SK-N-SH treated with all-trans-retinoic acid at 6 μM for 48 hours (cell line): ENCODE measurements at regions not wholly inside any gene's neighbourhood (a gene's known extent, or its start where the extent isn't known, plus 50 kb on each side); places are given as distances from the start of the nearest gene placed in this dataset.

Experiments used
- ATAC-seq: fragments of 200-7000 bp; cut with Tn5 transposase; 3 replicates; pipeline ENCODE4 v1.9.1; 2020; ENCODE audit warnings: mild to moderate bottlenecking, moderate library complexity
- ARNTL ChIP-seq: fragments of 450-650 bp; formaldehyde crosslinking; IDR thresholded peaks from 2 replicates; pipeline ENCODE4 v1.5.0; 2020; ENCODE audit warnings: low read depth, mild to moderate bottlenecking, moderate library complexity, borderline replicate concordance
- BACH2 ChIP-seq: fragments of 250-450 bp; sonication (Bioruptor Pico); IDR thresholded peaks from 2 replicates; pipeline ENCODE4 v1.9.0; 2021; ENCODE audit warnings: mild to moderate bottlenecking, borderline replicate concordance
- CSDC2 ChIP-seq: fragments of 250-450 bp; sonication (Bioruptor Pico); IDR thresholded peaks from 2 replicates; pipeline ENCODE4 v1.5.0; 2020; ENCODE audit warnings: mild to moderate bottlenecking, moderate library complexity
- CSRNP3 ChIP-seq: fragments of 250-450 bp; sonication (Bioruptor Pico); IDR thresholded peaks from 2 replicates; pipeline ENCODE4 v1.5.1; 2021; ENCODE audit warnings: mild to moderate bottlenecking, moderate library complexity
- ESRRG ChIP-seq: fragments of 250-450 bp; sonication (Bioruptor Pico); IDR thresholded peaks from 2 replicates; pipeline ENCODE4 v1.6.1; 2021; ENCODE audit warnings: mild to moderate bottlenecking
- GLIS3 ChIP-seq: fragments of 250-450 bp; sonication (Bioruptor Pico); IDR thresholded peaks from 2 replicates; pipeline ENCODE4 v1.5.0; 2020; ENCODE audit warnings: mild to moderate bottlenecking, moderate library complexity
- ISL1 ChIP-seq: fragments of 250-450 bp; sonication (Bioruptor Pico); IDR thresholded peaks from 2 replicates; pipeline ENCODE4 v2.1.2; 2022; ENCODE audit warnings: mild to moderate bottlenecking, moderate library complexity
- OSR1 ChIP-seq: fragments of 250-450 bp; sonication (Bioruptor Pico); IDR thresholded peaks from 2 replicates; pipeline ENCODE4 v1.8.0; 2022; ENCODE audit warnings: moderate library complexity, mild to moderate bottlenecking, inconsistent platforms
- PPARA ChIP-seq: fragments of 250-450 bp; sonication (Bioruptor Pico); IDR thresholded peaks from 2 replicates; pipeline ENCODE4 v1.5.0; 2020; ENCODE audit warnings: mild to moderate bottlenecking, borderline replicate concordance
- SNAI2 ChIP-seq: fragments of 250-450 bp; sonication (Bioruptor Pico); IDR thresholded peaks from 2 replicates; pipeline ENCODE4 v1.5.0; 2020; ENCODE audit warnings: mild to moderate bottlenecking, moderate library complexity
- TCF4 ChIP-seq: fragments of 250-450 bp; sonication (Bioruptor Pico); IDR thresholded peaks from 2 replicates; pipeline ENCODE4 v1.8.0; 2021; ENCODE audit warnings: mild to moderate bottlenecking, moderate library complexity, borderline replicate concordance
- TOX ChIP-seq: fragments of 250-450 bp; sonication (Bioruptor Pico); IDR thresholded peaks from 2 replicates; pipeline ENCODE4 v1.8.0; 2021; ENCODE audit warnings: mild to moderate bottlenecking, moderate library complexity, borderline replicate concordance
- TSHZ2 ChIP-seq: fragments of 250-450 bp; sonication (Bioruptor Pico); IDR thresholded peaks from 2 replicates; pipeline ENCODE4 v1.5.0; 2020; ENCODE audit warnings: mild to moderate bottlenecking, moderate library complexity
- ZC3H10 ChIP-seq: fragments of 250-450 bp; sonication (Bioruptor Pico); IDR thresholded peaks from 2 replicates; pipeline ENCODE4 v1.5.1; 2021; ENCODE audit warnings: mild to moderate bottlenecking, moderate library complexity
- ZFP30 ChIP-seq: fragments of 450-650 bp; formaldehyde crosslinking; IDR thresholded peaks from 2 replicates; pipeline ENCODE4 v1.5.0; 2022; ENCODE audit warnings: mild to moderate bottlenecking, moderate library complexity
- ZNF70 ChIP-seq: fragments of 450-650 bp; formaldehyde crosslinking; IDR thresholded peaks from 2 replicates; pipeline ENCODE4 v1.5.0; 2020; ENCODE audit warnings: mild to moderate bottlenecking, moderate library complexity
- ZNF8 ChIP-seq: fragments of 450-650 bp; formaldehyde crosslinking; IDR thresholded peaks from 2 replicates; pipeline ENCODE4 v1.5.0; 2020; ENCODE audit warnings: mild to moderate bottlenecking, moderate library complexity
- TF ChIP-seq, protein P1 (sequence below): fragments of 250-450 bp; sonication (Bioruptor Pico); IDR thresholded peaks from 2 replicates; pipeline ENCODE4 v1.8.0; 2021; ENCODE audit warnings: low read depth, mild to moderate bottlenecking, moderate library complexity, borderline replicate concordance
- TF ChIP-seq, protein P2 (sequence below): fragments of 250-450 bp; sonication (Bioruptor Pico); IDR thresholded peaks from 2 replicates; pipeline ENCODE4 v1.5.1; 2020; ENCODE audit warnings: low read depth, mild to moderate bottlenecking, moderate library complexity
- TF ChIP-seq, protein P3 (sequence below): fragments of 250-450 bp; sonication (Bioruptor Pico); IDR thresholded peaks from 2 replicates; pipeline ENCODE4 v1.8.0; 2020; ENCODE audit warnings: mild to moderate bottlenecking, moderate library complexity, borderline replicate concordance

- no peak for ATAC-seq
These were observed 140.5 kb upstream of the IRX4 start for GRCh38 chr5:2023196-2023595.

DNA sequence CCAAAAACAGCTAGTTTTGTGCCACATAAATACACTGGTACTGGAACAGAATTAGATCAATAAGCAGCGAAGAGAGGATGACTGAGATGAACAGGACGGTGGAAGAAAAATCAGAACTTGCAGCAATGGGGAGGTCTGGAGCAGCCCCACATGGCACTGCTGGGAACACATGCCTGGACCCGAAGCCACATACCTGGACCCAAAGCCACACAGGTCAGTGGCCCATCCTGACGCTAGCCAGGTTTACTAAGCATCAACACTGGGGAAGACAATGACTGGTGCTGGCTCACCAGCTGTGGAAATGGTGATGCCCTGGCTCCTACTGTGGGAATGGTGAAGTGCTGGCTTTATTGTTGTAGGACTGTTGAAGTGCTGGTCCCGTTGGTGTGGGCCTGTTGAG, 139.7 kb upstream of the IRX4 start:
- TF ChIP-seq TCF4: no peak
- TF ChIP-seq, protein P1, sequence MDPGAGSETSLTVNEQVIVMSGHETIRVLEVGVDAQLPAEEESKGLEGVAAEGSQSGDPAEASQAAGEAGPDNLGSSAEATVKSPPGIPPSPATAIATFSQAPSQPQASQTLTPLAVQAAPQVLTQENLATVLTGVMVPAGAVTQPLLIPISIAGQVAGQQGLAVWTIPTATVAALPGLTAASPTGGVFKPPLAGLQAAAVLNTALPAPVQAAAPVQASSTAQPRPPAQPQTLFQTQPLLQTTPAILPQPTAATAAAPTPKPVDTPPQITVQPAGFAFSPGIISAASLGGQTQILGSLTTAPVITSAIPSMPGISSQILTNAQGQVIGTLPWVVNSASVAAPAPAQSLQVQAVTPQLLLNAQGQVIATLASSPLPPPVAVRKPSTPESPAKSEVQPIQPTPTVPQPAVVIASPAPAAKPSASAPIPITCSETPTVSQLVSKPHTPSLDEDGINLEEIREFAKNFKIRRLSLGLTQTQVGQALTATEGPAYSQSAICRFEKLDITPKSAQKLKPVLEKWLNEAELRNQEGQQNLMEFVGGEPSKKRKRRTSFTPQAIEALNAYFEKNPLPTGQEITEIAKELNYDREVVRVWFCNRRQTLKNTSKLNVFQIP (CRISPR knock-in tag): no peak
- no peak for ATAC-seq

More at GRCh38 chr5:2023196-2023595, 140.5 kb upstream of the IRX4 start:
- TF ChIP-seq ZC3H10 (CRISPR knock-in tag): no peak
- TF ChIP-seq, protein P2, sequence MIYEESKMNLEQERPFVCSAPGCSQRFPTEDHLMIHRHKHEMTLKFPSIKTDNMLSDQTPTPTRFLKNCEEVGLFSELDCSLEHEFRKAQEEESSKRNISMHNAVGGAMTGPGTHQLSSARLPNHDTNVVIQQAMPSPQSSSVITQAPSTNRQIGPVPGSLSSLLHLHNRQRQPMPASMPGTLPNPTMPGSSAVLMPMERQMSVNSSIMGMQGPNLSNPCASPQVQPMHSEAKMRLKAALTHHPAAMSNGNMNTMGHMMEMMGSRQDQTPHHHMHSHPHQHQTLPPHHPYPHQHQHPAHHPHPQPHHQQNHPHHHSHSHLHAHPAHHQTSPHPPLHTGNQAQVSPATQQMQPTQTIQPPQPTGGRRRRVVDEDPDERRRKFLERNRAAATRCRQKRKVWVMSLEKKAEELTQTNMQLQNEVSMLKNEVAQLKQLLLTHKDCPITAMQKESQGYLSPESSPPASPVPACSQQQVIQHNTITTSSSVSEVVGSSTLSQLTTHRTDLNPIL (CRISPR knock-in tag): no peak
- TF ChIP-seq GLIS3: no peak
- TF ChIP-seq, all 23 proteins: peak for 0

DNA sequence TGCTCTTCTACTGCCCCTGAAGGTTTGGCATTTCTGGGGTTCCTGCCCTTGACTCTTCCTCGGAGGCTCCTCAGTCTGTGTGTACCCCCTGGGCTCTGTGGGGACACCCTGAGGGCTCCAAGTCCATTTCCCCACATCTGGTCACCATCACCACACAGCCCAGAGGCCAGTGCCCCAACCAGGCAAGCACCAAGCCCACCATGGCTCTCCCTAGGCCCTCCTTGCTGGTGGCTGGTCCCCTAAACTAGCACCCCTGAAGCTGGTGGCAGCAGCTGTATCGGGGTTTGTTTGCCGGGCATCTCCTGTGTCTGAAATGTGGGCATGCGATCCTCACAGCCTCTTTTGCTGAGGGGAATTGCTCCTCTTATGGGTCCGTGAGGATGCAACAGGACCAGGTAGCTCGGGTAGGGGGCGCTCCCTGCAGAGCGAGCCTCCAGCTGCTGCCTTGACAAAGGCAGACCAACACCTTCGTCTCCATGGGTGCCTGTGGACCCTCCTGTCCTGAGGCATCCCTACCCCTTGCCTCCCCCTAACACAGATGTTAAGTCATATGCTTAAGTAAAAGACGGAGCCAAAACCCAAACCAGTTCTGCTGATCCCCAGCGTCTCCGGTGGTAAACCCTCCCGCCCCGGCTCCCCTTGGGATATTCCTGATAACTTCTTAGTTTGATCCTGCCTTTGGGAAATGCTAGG, 138.9 kb upstream of the IRX4 start:
- TF ChIP-seq ZNF8 (CRISPR knock-in tag) (no peak), ISL1 (CRISPR knock-in tag) (no peak), BACH2 (CRISPR knock-in tag) (no peak), TOX (no peak), PPARA (no peak), CSDC2 (CRISPR knock-in tag) (no peak)
- TF ChIP-seq, protein P3, sequence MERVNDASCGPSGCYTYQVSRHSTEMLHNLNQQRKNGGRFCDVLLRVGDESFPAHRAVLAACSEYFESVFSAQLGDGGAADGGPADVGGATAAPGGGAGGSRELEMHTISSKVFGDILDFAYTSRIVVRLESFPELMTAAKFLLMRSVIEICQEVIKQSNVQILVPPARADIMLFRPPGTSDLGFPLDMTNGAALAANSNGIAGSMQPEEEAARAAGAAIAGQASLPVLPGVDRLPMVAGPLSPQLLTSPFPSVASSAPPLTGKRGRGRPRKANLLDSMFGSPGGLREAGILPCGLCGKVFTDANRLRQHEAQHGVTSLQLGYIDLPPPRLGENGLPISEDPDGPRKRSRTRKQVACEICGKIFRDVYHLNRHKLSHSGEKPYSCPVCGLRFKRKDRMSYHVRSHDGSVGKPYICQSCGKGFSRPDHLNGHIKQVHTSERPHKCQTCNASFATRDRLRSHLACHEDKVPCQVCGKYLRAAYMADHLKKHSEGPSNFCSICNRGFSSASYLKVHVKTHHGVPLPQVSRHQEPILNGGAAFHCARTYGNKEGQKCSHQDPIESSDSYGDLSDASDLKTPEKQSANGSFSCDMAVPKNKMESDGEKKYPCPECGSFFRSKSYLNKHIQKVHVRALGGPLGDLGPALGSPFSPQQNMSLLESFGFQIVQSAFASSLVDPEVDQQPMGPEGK: no peak
- TF ChIP-seq, protein P1 (CRISPR knock-in tag): no peak
- ATAC-seq: no peak

DNA sequence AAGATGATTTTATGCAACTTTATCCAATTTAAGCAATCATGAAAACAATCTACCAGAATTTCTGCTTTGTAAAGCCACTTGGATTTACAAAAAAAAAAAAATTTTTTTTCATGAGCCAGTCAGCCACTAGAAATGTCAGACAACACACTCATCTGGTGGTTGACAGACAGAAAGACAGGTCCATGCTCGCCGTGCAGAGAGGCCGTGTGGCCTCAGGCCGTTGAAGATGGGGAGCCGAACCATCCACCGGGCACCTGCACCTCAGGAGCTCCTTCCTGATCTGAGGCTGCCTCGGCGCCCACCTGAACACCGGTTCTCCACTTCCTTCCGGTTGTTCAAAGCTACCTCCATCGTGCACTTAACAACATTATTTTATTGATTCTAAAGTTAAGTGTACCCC, 138.0 kb upstream of the IRX4 start:
- TF ChIP-seq SNAI2 (no peak), ESRRG (CRISPR knock-in tag) (no peak), PPARA (no peak), ZNF70 (CRISPR knock-in tag) (no peak), ISL1 (CRISPR knock-in tag) (no peak), OSR1 (CRISPR knock-in tag) (no peak), ARNTL (CRISPR knock-in tag) (no peak), ZC3H10 (CRISPR knock-in tag) (no peak), CSRNP3 (CRISPR knock-in tag) (no peak), CSDC2 (CRISPR knock-in tag) (no peak), ZFP30 (CRISPR knock-in tag) (no peak), GLIS3 (no peak), TSHZ2 (no peak), TOX (no peak)

More for the DNA sequence above, 138.0 kb upstream of the IRX4 start:
- ATAC-seq: no peak
